Ramos (cell line): ENCODE measurements at regions not wholly inside any gene's neighbourhood (a gene's known extent, or its start where the extent isn't known, plus 50 kb on each side); places are given as distances from the start of the nearest gene placed in this dataset.

Source experiments
- in situ Hi-C: fragments of 300-500 bp; cut with MboI; formaldehyde crosslinking; loops from one replicate; pipeline ENCODE4 v1.14.3; 2022; ENCODE audit warnings: low sequenced_read_pairs; ENCODE audit not compliant: unreplicated experiment

- in situ Hi-C loops, result no loop called here
Measured at GRCh38 chrX:39600222-39600621, 497.5 kb downstream of the BCOR start.

GRCh38 chrX:39601231-39602177 is 496.3 kb downstream of the BCOR start:
- in situ Hi-C loops, result no loop called here

- in situ Hi-C loops, result no loop called here
Measured at GRCh38 chrX:39602195-39602594, 495.6 kb downstream of the BCOR start.

- in situ Hi-C loops, result no loop called here
Measured at GRCh38 chrX:39603230-39603629, 494.5 kb downstream of the BCOR start.

- in situ Hi-C loops, result no loop called here
Measured at GRCh38 chrX:39605183-39605582, 492.6 kb downstream of the BCOR start.

GRCh38 chrX:39605866-39606265 is 491.9 kb downstream of the BCOR start:
- in situ Hi-C loops, result no loop called here

- in situ Hi-C loops, result no loop called here
Measured at GRCh38 chrX:39609941-39610340, 487.8 kb downstream of the BCOR start.

GRCh38 chrX:39611468-39611867 is 486.3 kb downstream of the BCOR start:
- in situ Hi-C loops, result no loop called here

GRCh38 chrX:39613482-39613995 is 484.2 kb downstream of the BCOR start:
- in situ Hi-C loops, result no loop called here

GRCh38 chrX:39613997-39614679 is 483.6 kb downstream of the BCOR start:
- in situ Hi-C loops, result no loop called here

GRCh38 chrX:39614680-39614998 is 483.1 kb downstream of the BCOR start:
- in situ Hi-C loops, result no loop called here

GRCh38 chrX:39616098-39616729 is 481.5 kb downstream of the BCOR start:
- in situ Hi-C loops, result no loop called here

- in situ Hi-C loops, result no loop called here
Measured at GRCh38 chrX:39616731-39617130, 481.0 kb downstream of the BCOR start.

- in situ Hi-C loops, result no loop called here
Measured at GRCh38 chrX:39618178-39618577, 479.6 kb downstream of the BCOR start.

- in situ Hi-C loops, result no loop called here
Measured at GRCh38 chrX:39619182-39620009, 478.4 kb downstream of the BCOR start.

- in situ Hi-C loops, result no loop called here
Measured at GRCh38 chrX:39624166-39624565, 473.6 kb downstream of the BCOR start.

- in situ Hi-C loops, result no loop called here
Measured at GRCh38 chrX:39625810-39626209, 471.9 kb downstream of the BCOR start.

- in situ Hi-C loops, result no loop called here
Measured at GRCh38 chrX:39626749-39627148, 471.0 kb downstream of the BCOR start.

- in situ Hi-C loops, result no loop called here
Measured at GRCh38 chrX:39627257-39627656, 470.5 kb downstream of the BCOR start.

GRCh38 chrX:39629001-39629400 is 468.8 kb downstream of the BCOR start:
- in situ Hi-C loops, result no loop called here
